Thoracic aorta (tissue), 2 donors: ENCODE measurements at regions not wholly inside any gene's neighbourhood (a gene's known extent, or its start where the extent isn't known, plus 50 kb on each side); places are given as distances from the start of the nearest gene placed in this dataset.

Experiments
- ATAC-seq: fragments of 150-250 bp; one replicate; pipeline ENCODE4 v1.8.0; 2017; ENCODE audit warnings: low read depth; ENCODE audit not compliant: insufficient number of reproducible peaks, low FRiP score
- DNase-seq: peaks from one replicate; pipeline ENCODE4 v3.0.0-alpha.2; 2020; ENCODE audit warnings: low spot score
- H3K27ac ChIP-seq, 2 donors: fragments of 200-600 bp; sonication (generic); 1 replicate in 1 of 2; 2 replicates in 1 of 2; pipeline ENCODE4 v1.5.1; 2016; ENCODE audit warnings: mild to moderate bottlenecking in 2 of 2, moderate library complexity in 2 of 2
- H3K27me3 ChIP-seq: fragments of 200-600 bp; sonication (generic); replicated peaks from 2 replicates; pipeline ENCODE4 v1.6.0; 2016; ENCODE audit warnings: mild to moderate bottlenecking; ENCODE audit not compliant: insufficient read depth
- H3K36me3 ChIP-seq: fragments of 200-600 bp; sonication (generic); one replicate; pipeline ENCODE4 v1.5.1; 2016
- H3K4me1 ChIP-seq, 2 donors: fragments of 200-600 bp; sonication (generic); 1 replicate in 1 of 2; 2 replicates in 1 of 2; pipeline versions ENCODE4 v1.5.1 to v1.6.0; 2016; ENCODE audit warnings: low read depth in 2 of 2, mild to moderate bottlenecking in 1 of 2; ENCODE audit not compliant: control insufficient read depth in 1 of 2
- H3K4me3 ChIP-seq: fragments of 200-600 bp; sonication (generic); 2 replicates; pipeline ENCODE4 v1.5.1; 2016; ENCODE audit warnings: mild to moderate bottlenecking
- H3K9me3 ChIP-seq: fragments of 200-600 bp; sonication (generic); 2 replicates; pipeline ENCODE4 v1.5.1; 2016
- TF ChIP-seq, protein P1 (sequence below): fragments of 200-600 bp; sonication (generic); IDR thresholded peaks from one replicate; pipeline ENCODE4 v1.5.1; 2019; ENCODE audit warnings: antibody characterized with exemption

DNA sequence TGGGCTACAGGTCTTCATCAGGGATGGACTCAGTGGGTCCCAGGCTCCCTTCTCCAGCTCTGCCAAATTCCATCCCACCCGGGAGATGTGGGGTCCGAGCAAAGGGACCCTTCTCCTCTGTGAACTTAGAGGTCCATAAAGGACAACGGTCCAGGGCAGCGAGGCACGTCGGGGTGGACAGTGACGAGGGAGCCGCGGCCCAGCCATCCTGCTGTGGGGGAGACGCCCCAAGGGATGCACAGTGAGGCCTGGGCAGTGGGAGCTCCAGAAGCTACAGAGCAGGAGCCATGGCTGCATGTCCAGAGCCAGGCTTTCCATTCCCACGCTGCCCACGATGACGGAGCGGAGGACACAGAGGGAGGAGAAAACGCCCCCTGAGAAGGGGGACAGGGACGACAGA lies 107.5 kb upstream of the PPP1R26 start:
- no peak for ATAC-seq
- no peak overlapping the region for H3K4me3 ChIP-seq
- no peak for DNase-seq
- no peaks in the 10 kb centered on the region for H3K27me3 ChIP-seq
- no peaks in the 10 kb centered on the region for H3K9me3 ChIP-seq
- TF ChIP-seq, protein P1, sequence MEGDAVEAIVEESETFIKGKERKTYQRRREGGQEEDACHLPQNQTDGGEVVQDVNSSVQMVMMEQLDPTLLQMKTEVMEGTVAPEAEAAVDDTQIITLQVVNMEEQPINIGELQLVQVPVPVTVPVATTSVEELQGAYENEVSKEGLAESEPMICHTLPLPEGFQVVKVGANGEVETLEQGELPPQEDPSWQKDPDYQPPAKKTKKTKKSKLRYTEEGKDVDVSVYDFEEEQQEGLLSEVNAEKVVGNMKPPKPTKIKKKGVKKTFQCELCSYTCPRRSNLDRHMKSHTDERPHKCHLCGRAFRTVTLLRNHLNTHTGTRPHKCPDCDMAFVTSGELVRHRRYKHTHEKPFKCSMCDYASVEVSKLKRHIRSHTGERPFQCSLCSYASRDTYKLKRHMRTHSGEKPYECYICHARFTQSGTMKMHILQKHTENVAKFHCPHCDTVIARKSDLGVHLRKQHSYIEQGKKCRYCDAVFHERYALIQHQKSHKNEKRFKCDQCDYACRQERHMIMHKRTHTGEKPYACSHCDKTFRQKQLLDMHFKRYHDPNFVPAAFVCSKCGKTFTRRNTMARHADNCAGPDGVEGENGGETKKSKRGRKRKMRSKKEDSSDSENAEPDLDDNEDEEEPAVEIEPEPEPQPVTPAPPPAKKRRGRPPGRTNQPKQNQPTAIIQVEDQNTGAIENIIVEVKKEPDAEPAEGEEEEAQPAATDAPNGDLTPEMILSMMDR, result no peak
- no peaks in the 10 kb centered on the region for H3K36me3 ChIP-seq
- no peak overlapping the region for H3K27ac ChIP-seq
- no peaks in the 10 kb centered on the region for H3K4me1 ChIP-seq

DNA sequence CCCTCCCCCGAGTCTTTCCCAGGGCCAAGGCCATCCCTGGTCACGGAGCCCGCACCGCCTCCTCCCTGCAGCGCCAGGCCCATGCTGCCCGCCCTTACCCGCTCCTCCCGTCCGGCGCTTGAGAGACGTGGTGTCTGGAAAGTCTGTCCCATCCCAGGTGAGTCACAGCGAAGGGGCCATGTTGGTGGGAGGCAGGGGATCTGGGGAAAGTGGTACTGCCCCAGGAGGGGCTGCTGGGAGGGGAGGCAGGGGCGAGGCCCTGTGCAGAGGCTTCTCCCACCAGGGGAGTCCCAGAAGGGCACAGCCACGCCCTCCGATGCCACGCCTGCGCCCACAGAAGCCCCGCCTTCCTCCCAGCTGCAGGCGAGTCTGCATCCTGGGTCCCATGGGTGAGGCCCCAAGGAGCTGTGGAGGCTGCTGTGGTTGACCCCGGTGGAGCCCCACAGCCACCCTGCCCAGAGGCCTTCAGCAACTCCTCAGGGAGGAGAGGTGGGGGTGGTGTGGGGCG lies 107.0 kb upstream of the PPP1R26 start:
- Histone ChIP-seq H3K27ac (no peak overlapping the region), H3K4me3 (no peak overlapping the region), H3K27me3 (no peaks in the 10 kb centered on the region), H3K4me1 (no peaks in the 10 kb centered on the region), H3K36me3 (no peaks in the 10 kb centered on the region), H3K9me3 (no peaks in the 10 kb centered on the region)
- TF ChIP-seq, protein P1, result no peak
- no peak for DNase-seq
- no peak for ATAC-seq

GRCh38 chr9:135373151-135373685 lies 106.4 kb upstream of the PPP1R26 start:
- TF ChIP-seq, protein P1, result no peak
- no peaks in the 10 kb centered on the region for H3K27me3 ChIP-seq
- ATAC-seq, result no peak

DNA sequence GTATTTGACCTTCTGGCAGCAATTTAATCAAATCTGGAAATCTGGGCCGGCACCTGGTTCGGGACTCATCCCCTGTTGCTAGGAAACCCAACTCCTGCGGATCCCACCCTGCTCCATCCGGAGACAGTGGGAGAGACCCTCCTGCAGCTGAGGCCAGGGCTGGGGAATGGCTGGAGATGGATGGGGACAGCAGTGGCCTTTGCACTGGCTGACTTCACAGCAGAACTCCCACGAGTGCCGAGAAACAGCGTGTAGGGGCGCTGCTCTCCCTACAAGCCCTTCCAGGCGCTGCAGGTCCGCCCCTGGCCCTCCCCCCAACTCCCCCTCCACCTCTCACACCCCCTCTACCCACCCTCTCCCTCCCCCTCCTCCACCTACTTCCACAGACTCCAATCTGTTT lies 105.8 kb upstream of the PPP1R26 start:
- H3K4me1 ChIP-seq, result no peaks in the 10 kb centered on the region
- TF ChIP-seq, protein P1, result no peak
- ATAC-seq (no peak), DNase-seq (no peak)
- no peaks in the 10 kb centered on the region for H3K27me3 ChIP-seq
- H3K9me3 ChIP-seq, result no peaks in the 10 kb centered on the region
- no peaks in the 10 kb centered on the region for H3K36me3 ChIP-seq
- H3K27ac ChIP-seq, result no peak overlapping the region
- no peak overlapping the region for H3K4me3 ChIP-seq

More at GRCh38 chr9:135373151-135373685, 106.4 kb upstream of the PPP1R26 start:
- no peaks in the 10 kb centered on the region for H3K9me3 ChIP-seq
- DNase-seq, result no peak
- H3K4me1 ChIP-seq, result no peaks in the 10 kb centered on the region
- no peaks in the 10 kb centered on the region for H3K36me3 ChIP-seq
- H3K27ac ChIP-seq, result no peak overlapping the region
- H3K4me3 ChIP-seq, result no peak overlapping the region

DNA sequence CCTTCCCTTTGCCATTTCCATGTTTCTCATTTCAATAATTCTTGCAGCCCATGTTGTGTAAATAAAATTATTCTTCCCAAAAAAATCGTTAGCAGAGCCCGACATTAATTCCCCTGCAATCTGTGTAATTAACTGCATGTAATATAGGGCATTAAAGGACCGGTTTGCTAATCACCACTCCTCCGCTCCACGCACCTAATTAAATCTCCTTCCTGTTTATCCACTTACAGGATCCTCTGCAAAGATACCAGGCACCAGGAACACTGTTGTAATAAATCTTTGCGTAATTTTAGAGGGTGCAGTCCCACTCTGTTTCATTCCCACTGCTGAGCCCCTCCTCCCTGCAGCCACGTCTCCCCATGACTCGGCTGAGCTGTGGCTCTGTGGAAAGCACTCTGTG lies 105.0 kb upstream of the PPP1R26 start:
- no peak for ATAC-seq

More for the DNA sequence above, 105.0 kb upstream of the PPP1R26 start:
- H3K27ac ChIP-seq, result no peak overlapping the region
- H3K27me3 ChIP-seq, result no peaks in the 10 kb centered on the region
- H3K4me3 ChIP-seq, result no peak overlapping the region
- TF ChIP-seq, protein P1, result no peak
- H3K9me3 ChIP-seq, result no peaks in the 10 kb centered on the region
- no peak for DNase-seq
- H3K4me1 ChIP-seq, result no peaks in the 10 kb centered on the region
- H3K36me3 ChIP-seq, result no peaks in the 10 kb centered on the region
